ENCODE measurements at regions not wholly inside any gene's neighbourhood (a gene's known extent, or its start where the extent isn't known, plus 50 kb on each side); places are given as distances from the start of the nearest gene placed in this dataset.
"Not testable (repeated sequence)": the region's sequence is repeated elsewhere in the genome, so short reads cannot be mapped to it uniquely, and the experiment has no call there.

- no peak for DNase-seq (ENCODE audit: low read depth)
Measured at GRCh38 chr6:76682842-76683241, 610.4 kb upstream of the IMPG1 start.

- DNase-seq (ENCODE audit: low read depth): no peak
Measured at GRCh38 chr6:76681781-76682180, 609.3 kb upstream of the IMPG1 start.

GRCh38 chr6:76677017-76677416 lies 604.6 kb upstream of the IMPG1 start:
- DNase-seq (ENCODE audit: low read depth): no peak

- DNase-seq (ENCODE audit: low read depth): no peak
Measured at GRCh38 chr6:76671751-76672150, 599.3 kb upstream of the IMPG1 start.

- no peak for DNase-seq (ENCODE audit: low read depth)
Measured at GRCh38 chr6:76644231-76644630, 571.8 kb upstream of the IMPG1 start.

GRCh38 chr6:76639941-76640340 lies 567.5 kb upstream of the IMPG1 start:
- no peak for DNase-seq (ENCODE audit: low read depth)

- DNase-seq (ENCODE audit: low read depth): no peak
Measured at GRCh38 chr6:76634695-76635094, 562.2 kb upstream of the IMPG1 start.

GRCh38 chr6:76633259-76633658 lies 560.8 kb upstream of the IMPG1 start:
- DNase-seq (ENCODE audit: low read depth): no peak

GRCh38 chr6:76631622-76632021 lies 559.2 kb upstream of the IMPG1 start:
- no peak for DNase-seq (ENCODE audit: low read depth)

- no peak for DNase-seq (ENCODE audit: low read depth)
Measured at GRCh38 chr6:76615395-76615794, 542.9 kb upstream of the IMPG1 start.

- no peak for DNase-seq (ENCODE audit: low read depth)
Measured at GRCh38 chr6:76612954-76613353, 540.5 kb upstream of the IMPG1 start.

GRCh38 chr6:76609160-76609559 lies 536.7 kb upstream of the IMPG1 start:
- DNase-seq (ENCODE audit: low read depth): no peak

GRCh38 chr6:76594109-76594508 lies 521.6 kb upstream of the IMPG1 start:
- DNase-seq (ENCODE audit: low read depth): no peak

GRCh38 chr6:76593668-76594067 lies 521.2 kb upstream of the IMPG1 start:
- no peak for DNase-seq (ENCODE audit: low read depth)

GRCh38 chr6:76592566-76592965 lies 520.1 kb upstream of the IMPG1 start:
- no peak for DNase-seq (ENCODE audit: low read depth)

- DNase-seq (ENCODE audit: low read depth): no peak
Measured at GRCh38 chr6:76587271-76587670, 514.8 kb upstream of the IMPG1 start.

- no peak for DNase-seq (ENCODE audit: low read depth)
Measured at GRCh38 chr6:76584121-76584520, 511.7 kb upstream of the IMPG1 start.

- DNase-seq (ENCODE audit: low read depth): no peak
Measured at GRCh38 chr6:76578746-76579145, 506.3 kb upstream of the IMPG1 start.

- DNase-seq (ENCODE audit: low read depth): no peak
Measured at GRCh38 chr6:76574746-76575145, 502.3 kb upstream of the IMPG1 start.

GRCh38 chr6:76565932-76566331 lies 493.5 kb upstream of the IMPG1 start:
- DNase-seq (ENCODE audit: low read depth): no peak

- DNase-seq (ENCODE audit: low read depth): not testable (repeated sequence)
Measured at GRCh38 chr6:76562371-76562770, 489.9 kb upstream of the IMPG1 start.

- DNase-seq (ENCODE audit: low read depth): not testable (repeated sequence)
Measured at GRCh38 chr6:76560851-76561755, 488.6 kb upstream of the IMPG1 start.

- DNase-seq (ENCODE audit: low read depth): no peak
Measured at GRCh38 chr6:76553256-76553655, 480.8 kb upstream of the IMPG1 start.

- DNase-seq (ENCODE audit: low read depth): no peak
Measured at GRCh38 chr6:76552268-76552667, 479.8 kb upstream of the IMPG1 start.

Data from HS-5 (cell line).